Nephron (organoid): ENCODE measurements at regions not wholly inside any gene's neighbourhood (a gene's known extent, or its start where the extent isn't known, plus 50 kb on each side); places are given as distances from the start of the nearest gene placed in this dataset.

Source experiments
- H3K27ac Mint-ChIP-seq, 3 experiments: 2 replicates each; pipeline ENCODE4 v1.8.0; 2020; ENCODE audit warnings: mixed read lengths in 3 of 3, mild to moderate bottlenecking in 2 of 3, moderate library complexity in 1 of 3
- H3K27me3 Mint-ChIP-seq: 2 replicates; pipeline ENCODE4 v1.8.0; 2021; ENCODE audit warnings: low read depth, mild to moderate bottlenecking, moderate library complexity, mixed read lengths
- H3K36me3 Mint-ChIP-seq: 2 replicates; pipeline ENCODE4 v1.8.0; 2020; ENCODE audit warnings: low read depth, mixed read lengths
- H3K4me1 Mint-ChIP-seq: 2 replicates; pipeline ENCODE4 v1.8.0; 2020; ENCODE audit warnings: mixed read lengths
- H3K4me3 Mint-ChIP-seq, 3 experiments: 2 replicates each; pipeline ENCODE4 v1.8.0; 2020; ENCODE audit warnings: mild to moderate bottlenecking in 3 of 3, mixed read lengths in 3 of 3, moderate library complexity in 2 of 3
- H3K9me3 Mint-ChIP-seq: 2 replicates; pipeline ENCODE4 v1.8.0; 2020; ENCODE audit warnings: mixed read lengths
- TF ChIP-seq, protein P1 (sequence below), 3 experiments: fragments of 200-600 bp; sonication (generic); IDR thresholded peaks; one replicate each; pipeline ENCODE4 v1.5.0; 2021; ENCODE audit warnings: antibody characterized with exemption in 3 of 3; ENCODE audit not compliant: unreplicated experiment in 3 of 3

DNA sequence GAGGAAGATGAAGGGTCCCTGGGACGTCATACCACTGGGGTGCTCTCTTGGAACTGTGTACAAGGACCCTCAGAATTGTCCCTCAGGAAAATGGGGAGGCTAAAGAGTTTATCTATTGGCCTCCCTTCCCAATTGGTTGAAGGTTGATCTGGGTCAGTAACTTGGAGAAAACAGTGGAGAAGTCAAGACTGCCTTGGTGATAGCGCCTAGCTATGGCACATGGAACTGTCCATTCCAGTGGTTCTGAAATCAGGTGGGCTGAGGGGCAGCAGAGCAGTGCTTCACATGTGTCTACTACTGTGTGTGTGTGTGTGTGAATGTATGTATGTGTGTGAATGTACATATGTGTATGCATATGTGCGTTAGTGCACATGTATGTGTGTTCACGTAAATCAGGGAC lies 316.1 kb downstream of the AACS start:
- TF ChIP-seq, protein P1, sequence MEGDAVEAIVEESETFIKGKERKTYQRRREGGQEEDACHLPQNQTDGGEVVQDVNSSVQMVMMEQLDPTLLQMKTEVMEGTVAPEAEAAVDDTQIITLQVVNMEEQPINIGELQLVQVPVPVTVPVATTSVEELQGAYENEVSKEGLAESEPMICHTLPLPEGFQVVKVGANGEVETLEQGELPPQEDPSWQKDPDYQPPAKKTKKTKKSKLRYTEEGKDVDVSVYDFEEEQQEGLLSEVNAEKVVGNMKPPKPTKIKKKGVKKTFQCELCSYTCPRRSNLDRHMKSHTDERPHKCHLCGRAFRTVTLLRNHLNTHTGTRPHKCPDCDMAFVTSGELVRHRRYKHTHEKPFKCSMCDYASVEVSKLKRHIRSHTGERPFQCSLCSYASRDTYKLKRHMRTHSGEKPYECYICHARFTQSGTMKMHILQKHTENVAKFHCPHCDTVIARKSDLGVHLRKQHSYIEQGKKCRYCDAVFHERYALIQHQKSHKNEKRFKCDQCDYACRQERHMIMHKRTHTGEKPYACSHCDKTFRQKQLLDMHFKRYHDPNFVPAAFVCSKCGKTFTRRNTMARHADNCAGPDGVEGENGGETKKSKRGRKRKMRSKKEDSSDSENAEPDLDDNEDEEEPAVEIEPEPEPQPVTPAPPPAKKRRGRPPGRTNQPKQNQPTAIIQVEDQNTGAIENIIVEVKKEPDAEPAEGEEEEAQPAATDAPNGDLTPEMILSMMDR (IDR thresholded peaks at IDR 0.05; ENCODE audit: unreplicated experiment in 3 of 3): no peak
- no peaks in the 10 kb centered on the region for H3K27me3 Mint-ChIP-seq
- no peaks in the 10 kb centered on the region for H3K4me1 Mint-ChIP-seq
- peaks cover 6% of the 10 kb centered on the region for H3K9me3 Mint-ChIP-seq
- H3K36me3 Mint-ChIP-seq: no peaks in the 10 kb centered on the region
- H3K4me3 Mint-ChIP-seq: no peak overlapping the region
- no peak overlapping the region for H3K27ac Mint-ChIP-seq

DNA sequence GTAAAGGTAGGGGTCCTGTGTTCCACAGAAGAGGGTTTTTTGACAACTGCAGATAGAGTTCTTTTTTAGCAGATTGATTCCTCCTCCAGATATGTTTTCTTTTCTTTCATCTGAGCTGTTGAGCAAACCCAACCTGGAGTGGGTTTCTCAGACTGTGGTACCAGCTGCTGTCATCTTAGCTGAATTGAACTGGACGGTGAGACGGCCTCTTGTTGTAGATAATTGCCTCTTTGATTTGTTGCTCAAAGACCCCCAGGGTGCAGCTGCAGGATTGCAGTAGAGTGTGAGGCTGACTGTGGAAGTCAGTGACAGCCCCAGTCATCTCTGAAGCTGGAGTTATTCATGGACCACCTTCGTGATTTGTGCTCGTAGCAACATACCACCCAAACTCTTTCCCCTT lies 317.7 kb downstream of the AACS start:
- Mint-ChIP-seq H3K27me3 (peaks cover 5% of the 10 kb centered on the region), H3K36me3 (no peaks in the 10 kb centered on the region), H3K4me3 (no peak overlapping the region), H3K4me1 (no peaks in the 10 kb centered on the region), H3K9me3 (peaks cover 6% of the 10 kb centered on the region), H3K27ac (no peak overlapping the region)
- TF ChIP-seq, protein P1 (IDR thresholded peaks at IDR 0.05; ENCODE audit: unreplicated experiment in 3 of 3): no peak

DNA sequence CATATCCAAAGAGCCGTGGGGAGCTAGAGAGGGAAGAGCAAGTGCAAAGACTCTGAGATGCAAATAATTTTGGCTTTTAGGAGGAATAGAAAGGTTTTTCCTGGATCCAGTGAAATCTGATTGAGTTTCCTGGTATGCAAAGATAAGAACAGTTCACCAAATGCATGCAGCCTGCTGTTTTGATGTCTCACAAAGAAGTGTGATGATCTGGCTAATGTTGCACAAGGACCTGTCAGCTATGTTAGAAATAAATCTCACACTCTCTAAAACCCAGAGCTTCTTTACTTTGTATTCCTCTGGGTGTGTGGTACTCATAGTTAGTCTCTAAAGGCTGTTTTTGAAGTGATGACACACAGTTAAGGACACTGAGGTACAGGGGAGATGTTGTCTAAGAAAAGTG lies 321.4 kb downstream of the AACS start:
- peaks cover 16% of the 10 kb centered on the region for H3K27me3 Mint-ChIP-seq
- no peaks in the 10 kb centered on the region for H3K4me1 Mint-ChIP-seq
- TF ChIP-seq, protein P1 (IDR thresholded peaks at IDR 0.05; ENCODE audit: unreplicated experiment in 3 of 3): no peak
- no peak overlapping the region for H3K27ac Mint-ChIP-seq
- no peaks in the 10 kb centered on the region for H3K36me3 Mint-ChIP-seq
- H3K9me3 Mint-ChIP-seq: no peaks in the 10 kb centered on the region
- H3K4me3 Mint-ChIP-seq: no peak overlapping the region

DNA sequence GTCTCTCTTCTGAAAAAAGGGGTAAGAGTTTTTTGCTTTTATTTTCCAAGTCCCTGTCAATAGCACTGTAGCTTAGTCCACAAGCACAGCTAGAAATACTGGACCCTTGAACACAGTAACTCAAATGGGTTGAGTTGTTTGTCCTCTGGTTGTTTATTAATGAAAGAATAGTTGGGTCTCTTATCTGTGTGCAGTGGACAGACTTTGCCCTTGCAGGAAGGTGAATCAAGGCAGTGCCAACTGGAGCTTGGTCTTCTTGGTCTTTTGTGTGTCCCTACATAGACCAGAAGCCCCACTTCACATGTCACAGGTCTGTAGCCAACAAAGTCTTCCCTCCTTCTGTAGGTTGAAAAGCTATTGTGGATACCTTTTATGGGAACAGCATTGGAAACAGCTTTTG lies 322.0 kb downstream of the AACS start:
- TF ChIP-seq, protein P1 (IDR thresholded peaks at IDR 0.05; ENCODE audit: unreplicated experiment in 3 of 3): no peak
- Mint-ChIP-seq H3K9me3 (no peaks in the 10 kb centered on the region), H3K4me3 (no peak overlapping the region), H3K4me1 (no peaks in the 10 kb centered on the region), H3K36me3 (no peaks in the 10 kb centered on the region), H3K27me3 (peaks cover 16% of the 10 kb centered on the region), H3K27ac (no peak overlapping the region)

DNA sequence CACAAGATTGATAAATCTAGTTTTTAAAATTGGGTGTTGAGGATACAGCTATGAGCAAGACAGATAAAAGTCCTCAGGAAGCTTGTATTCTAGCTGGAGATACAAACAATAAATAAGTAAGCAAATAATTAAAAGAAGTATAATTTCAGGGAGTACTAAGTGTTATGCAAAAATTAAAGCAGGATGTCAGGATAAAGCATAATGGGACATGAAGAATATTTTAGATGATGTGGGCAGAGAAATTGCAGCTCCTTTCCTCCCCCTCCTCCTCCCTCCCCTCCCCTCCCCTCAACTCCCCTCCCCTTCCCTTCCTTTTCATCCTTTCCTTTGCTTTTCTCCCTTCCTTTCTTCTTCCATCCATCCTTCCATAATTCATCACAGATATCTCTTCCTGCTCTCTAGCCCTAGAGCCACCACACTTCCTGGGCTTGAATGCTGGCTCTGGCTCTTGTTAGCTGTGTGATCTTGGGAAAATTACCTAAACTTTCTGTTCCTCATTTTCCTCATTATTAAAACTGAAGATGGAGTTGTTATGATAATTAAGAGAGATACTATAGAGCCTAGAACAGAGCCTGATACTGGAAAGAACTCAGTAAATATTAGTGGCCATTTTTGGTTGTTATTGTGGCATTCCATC lies 323.9 kb downstream of the AACS start:
- Mint-ChIP-seq H3K27me3 (peaks cover 16% of the 10 kb centered on the region), H3K36me3 (no peaks in the 10 kb centered on the region), H3K4me1 (no peaks in the 10 kb centered on the region), H3K9me3 (no peaks in the 10 kb centered on the region), H3K4me3 (no peak overlapping the region), H3K27ac (no peak overlapping the region)
- TF ChIP-seq, protein P1 (IDR thresholded peaks at IDR 0.05; ENCODE audit: unreplicated experiment in 3 of 3): no peak

DNA sequence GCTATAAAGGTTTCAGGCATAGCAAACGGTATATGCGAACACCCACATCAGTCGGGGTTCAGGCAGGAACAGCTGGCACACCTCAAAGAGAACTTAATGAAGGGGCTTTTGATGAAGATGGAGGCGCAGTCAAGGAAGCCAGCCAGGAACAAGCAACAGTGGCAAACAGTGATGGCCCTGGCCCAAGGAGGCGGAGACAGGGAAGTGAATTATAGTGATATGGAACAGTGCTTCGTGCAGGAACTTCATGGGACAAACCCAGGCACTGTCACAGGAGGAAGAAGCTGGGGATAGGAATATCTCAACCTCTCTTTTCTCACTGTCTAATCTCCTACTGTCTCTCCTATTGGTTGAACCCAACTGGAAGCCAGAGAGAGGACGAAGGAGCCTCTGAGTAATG lies 328.3 kb downstream of the AACS start:
- peaks cover 9% of the 10 kb centered on the region for H3K27me3 Mint-ChIP-seq
- H3K27ac Mint-ChIP-seq: no peak overlapping the region
- TF ChIP-seq, protein P1 (IDR thresholded peaks at IDR 0.05; ENCODE audit: unreplicated experiment in 3 of 3): no peak
- peaks cover 6% of the 10 kb centered on the region for H3K9me3 Mint-ChIP-seq
- H3K4me3 Mint-ChIP-seq: no peak overlapping the region
- H3K36me3 Mint-ChIP-seq: no peaks in the 10 kb centered on the region
- H3K4me1 Mint-ChIP-seq: no peaks in the 10 kb centered on the region
